ENCODE measurements at regions not wholly inside any gene's neighbourhood (a gene's known extent, or its start where the extent isn't known, plus 50 kb on each side); places are given as distances from the start of the nearest gene placed in this dataset.
A peak's percentile ranks its signal among the peaks of the same experiment; 100 is the strongest.

DNA sequence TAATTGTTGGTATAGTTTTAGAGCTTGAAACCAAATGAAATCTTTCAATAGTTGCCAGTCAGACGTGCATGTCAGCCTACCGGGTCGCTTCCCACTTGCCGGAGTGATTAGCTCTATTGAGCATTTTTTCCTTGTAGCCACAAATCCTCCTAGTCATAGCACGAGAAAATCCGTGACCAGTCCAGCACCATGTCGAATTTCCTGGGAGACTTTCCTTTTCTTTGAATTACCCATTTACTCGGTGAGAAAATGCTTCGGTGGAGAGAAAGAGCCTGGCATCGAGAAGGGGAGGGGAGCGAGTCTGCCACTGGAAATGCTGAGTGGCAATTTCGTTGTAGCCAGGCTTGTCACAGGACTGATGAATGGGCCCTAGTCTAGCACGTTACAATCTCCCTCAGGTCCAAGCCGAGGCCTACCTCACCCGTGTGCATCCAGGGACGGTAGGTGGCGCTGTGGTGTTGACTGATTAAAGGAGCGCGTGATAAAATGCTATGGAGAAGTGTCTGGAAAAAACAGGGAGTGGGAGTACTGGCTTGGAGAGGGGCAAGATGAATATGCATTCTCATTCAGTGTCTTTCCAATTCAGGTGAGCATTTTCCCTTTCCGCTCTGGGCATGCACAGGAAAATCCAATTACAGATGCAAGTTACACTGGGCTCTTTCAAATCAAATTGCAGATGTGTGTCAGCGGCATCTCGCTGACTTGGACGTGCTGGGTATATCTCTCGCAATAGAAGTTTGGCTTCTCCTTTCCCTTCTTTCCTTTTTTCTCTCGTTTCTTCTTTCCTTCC is 238.8 kb downstream of the EDEM1 start:
- peak; percentile 4 to 90 (median 85) for DNase-seq (ENCODE audit: low read depth in 2 of 3, low spot score in 2 of 3)

GRCh38 chr3:5427021-5427420 is 239.5 kb downstream of the EDEM1 start:
- DNase-seq (ENCODE audit: low read depth in 2 of 3, low spot score in 2 of 3), result no peak

DNA sequence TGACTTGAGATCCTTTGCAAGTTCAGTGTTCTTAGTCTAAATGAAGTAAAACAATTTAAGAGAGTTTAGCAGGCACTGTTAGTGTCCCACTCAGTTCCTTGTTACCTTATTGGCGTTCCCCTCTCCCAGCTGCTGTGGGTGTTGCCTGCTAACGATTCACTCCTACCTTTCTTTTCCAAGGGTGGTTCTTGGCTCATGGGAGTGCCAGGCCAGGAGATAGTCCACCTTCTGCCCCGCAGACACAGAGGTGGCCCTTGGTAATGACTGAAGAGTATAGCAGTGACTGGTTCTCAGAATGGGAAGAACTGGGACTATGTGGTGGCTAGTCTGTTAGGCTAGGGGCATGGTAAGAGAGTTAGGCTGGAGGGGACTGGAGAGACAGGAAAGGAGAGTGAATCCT is 240.4 kb downstream of the EDEM1 start:
- no peak for DNase-seq (ENCODE audit: low read depth in 2 of 3, low spot score in 2 of 3)

- DNase-seq (ENCODE audit: low read depth in 2 of 3, low spot score in 2 of 3), result peak in 2 of 3 donors; percentile 96 to 98
Observed at GRCh38 chr3:5428607-5429516, 241.4 kb downstream of the EDEM1 start.

GRCh38 chr3:5429517-5429890 is 242.0 kb downstream of the EDEM1 start:
- no peak for DNase-seq (ENCODE audit: low read depth in 2 of 3, low spot score in 2 of 3)

- no peak for DNase-seq (ENCODE audit: low read depth in 2 of 3, low spot score in 2 of 3)
Observed at GRCh38 chr3:5430701-5431100, 243.2 kb downstream of the EDEM1 start.

GRCh38 chr3:5431146-5431545 is 243.6 kb downstream of the EDEM1 start:
- no peak for DNase-seq (ENCODE audit: low read depth in 2 of 3, low spot score in 2 of 3)

DNA sequence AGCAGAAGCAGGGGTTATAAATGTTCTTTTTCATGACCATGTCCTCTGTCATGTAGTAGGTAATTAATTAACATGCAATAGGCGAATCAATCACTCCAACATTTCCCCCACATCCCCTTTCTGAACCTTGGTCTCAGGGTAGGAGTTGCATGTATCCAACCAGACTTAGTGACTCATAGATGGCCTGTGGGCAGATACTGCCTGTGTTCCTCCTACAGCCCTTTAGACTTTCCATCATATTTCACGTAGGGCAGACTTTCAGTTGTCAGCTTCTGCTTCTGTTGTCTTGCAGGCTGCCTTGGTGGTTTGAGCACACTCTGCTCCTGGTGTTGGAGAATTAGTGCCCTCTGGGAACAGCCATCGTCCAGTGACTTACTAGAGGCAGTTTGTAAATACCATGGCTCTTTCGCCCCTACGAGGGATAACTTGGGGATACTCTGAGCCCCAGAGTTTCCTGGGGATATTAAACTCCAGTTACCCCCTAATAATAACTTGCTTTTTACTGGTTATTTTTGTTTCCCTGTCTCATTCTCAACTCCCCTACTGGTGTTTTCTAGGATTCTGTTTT is 244.4 kb downstream of the EDEM1 start:
- DNase-seq (ENCODE audit: low read depth in 2 of 3, low spot score in 2 of 3), result peak in 2 of 3 donors; percentile 75

DNA sequence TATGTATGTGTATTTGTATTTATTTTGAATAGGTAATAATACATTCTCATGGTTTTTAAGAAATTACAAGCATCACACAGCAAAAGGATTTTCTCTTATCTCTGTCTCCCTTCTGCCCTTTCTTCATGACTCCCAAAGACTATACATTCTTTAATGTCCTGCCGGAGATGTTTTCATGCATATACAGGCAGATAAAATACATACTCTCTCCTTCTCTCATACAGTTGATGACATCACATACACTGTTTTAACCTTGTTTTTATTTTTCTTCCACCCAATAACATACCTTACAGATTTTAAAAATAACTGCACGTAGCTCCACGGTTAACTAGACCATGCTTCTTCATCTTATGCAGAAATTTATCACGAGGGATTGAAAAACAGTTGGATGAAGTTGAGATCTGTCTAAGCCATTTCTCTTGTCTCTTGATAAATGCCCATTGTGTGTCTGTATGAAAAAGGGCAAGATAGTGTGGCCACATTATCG is 249.8 kb downstream of the EDEM1 start:
- no peak for DNase-seq (ENCODE audit: low read depth in 2 of 3, low spot score in 2 of 3)

GRCh38 chr3:5437783-5438323 is 250.3 kb downstream of the EDEM1 start:
- no peak for DNase-seq (ENCODE audit: low read depth in 2 of 3, low spot score in 2 of 3)

- DNase-seq (ENCODE audit: low read depth in 2 of 3, low spot score in 2 of 3), result no peak
Observed at GRCh38 chr3:5441401-5441800, 253.9 kb downstream of the EDEM1 start.

GRCh38 chr3:5442106-5442785 is 254.7 kb downstream of the EDEM1 start:
- no peak for DNase-seq (ENCODE audit: low read depth in 2 of 3, low spot score in 2 of 3)

GRCh38 chr3:5442786-5443138 is 255.3 kb downstream of the EDEM1 start:
- DNase-seq (ENCODE audit: low read depth in 2 of 3, low spot score in 2 of 3), result no peak

- DNase-seq (ENCODE audit: low read depth in 2 of 3, low spot score in 2 of 3), result no peak
Observed at GRCh38 chr3:5444253-5444652, 256.7 kb downstream of the EDEM1 start.

DNA sequence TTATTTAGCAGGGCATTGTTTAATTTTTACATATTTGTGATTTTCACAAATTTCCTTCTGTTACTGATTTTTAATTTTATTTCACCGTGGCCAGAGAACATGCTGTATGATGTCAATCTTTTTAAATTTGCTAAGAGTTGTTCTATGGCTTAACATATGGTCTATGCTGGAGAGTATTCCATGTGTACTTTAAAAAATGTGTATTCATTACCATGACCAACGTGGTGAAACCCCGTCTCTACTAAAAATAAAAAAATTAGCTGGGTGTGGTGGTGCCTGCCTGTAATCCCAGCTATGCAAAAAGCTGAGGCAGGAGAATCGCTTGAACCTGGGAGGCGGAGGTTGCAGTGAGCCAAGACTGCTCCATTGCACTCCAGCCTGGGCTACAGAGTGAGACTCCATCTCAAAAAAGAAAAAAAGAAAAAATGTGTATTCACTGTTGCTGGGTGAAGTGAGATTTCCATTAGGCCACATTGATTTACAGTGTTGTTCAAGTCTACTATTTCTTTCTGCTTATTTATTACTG is 258.2 kb downstream of the EDEM1 start:
- DNase-seq (ENCODE audit: low read depth in 2 of 3, low spot score in 2 of 3), result no peak

GRCh38 chr3:5448246-5448645 is 260.7 kb downstream of the EDEM1 start:
- no peak for DNase-seq (ENCODE audit: low read depth in 2 of 3, low spot score in 2 of 3)

DNA sequence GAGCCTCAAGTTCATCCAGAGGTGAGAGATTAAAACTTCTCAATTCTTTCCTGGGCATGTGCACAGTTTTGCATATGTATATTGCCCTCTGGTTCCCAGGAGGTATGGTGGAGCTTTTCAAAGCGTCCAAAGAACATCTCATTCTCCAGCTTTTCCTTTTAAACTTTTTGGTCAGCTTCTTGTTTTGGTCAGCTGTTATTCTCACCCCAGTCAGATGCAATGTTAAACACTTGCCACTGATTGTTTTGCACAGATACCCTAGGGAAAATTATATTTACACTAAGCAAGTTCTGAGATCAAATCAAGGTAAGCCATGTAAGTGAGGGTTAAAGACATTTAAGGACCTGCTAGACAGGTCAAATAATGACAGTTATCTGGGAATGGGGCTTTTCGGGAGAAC is 261.3 kb downstream of the EDEM1 start:
- DNase-seq (ENCODE audit: low read depth in 2 of 3, low spot score in 2 of 3), result no peak

DNA sequence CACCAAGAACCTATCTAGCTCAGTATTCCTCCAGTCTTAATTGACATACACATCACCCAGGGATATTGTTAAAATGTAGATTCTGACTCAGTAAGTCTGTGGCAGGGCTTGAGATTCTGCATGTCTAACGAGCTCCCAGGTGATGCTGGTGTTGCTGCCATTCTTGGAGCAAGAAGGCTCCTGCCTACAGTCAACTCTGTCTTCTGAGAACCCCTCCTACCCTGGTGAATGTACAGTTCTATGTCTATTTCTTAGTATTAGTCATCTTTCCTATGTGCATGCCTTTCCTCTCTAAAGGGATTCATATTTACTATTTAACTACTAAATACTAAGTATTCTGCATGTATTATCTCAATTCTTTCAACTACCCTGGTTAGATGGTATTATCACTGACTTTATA is 268.7 kb downstream of the EDEM1 start:
- DNase-seq (ENCODE audit: low read depth in 2 of 3, low spot score in 2 of 3), result no peak

GRCh38 chr3:5458526-5458925 is 271.0 kb downstream of the EDEM1 start:
- DNase-seq (ENCODE audit: low read depth in 2 of 3, low spot score in 2 of 3), result no peak

DNA sequence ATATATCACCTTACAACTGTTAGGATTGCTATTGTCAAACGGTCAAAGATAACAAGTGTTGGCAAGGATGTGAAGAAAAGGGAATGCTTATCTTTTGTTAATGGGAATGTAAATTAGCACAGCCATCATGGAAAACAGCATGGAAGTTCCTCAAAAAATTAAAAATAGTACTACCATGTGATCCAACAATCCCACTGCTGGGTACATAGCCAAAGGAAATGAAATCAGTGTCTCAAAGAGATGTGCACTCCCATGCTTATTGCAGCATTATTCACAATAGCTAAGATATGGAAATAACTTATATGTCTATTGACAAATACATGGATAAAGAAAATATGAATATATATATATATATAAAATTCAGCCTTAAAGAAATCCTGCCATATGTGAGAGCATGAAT is 274.6 kb downstream of the EDEM1 start:
- no peak for DNase-seq (ENCODE audit: low read depth in 2 of 3, low spot score in 2 of 3)
